Coronary artery (tissue), 2 donors: ENCODE measurements at regions not wholly inside any gene's neighbourhood (a gene's known extent, or its start where the extent isn't known, plus 50 kb on each side); places are given as distances from the start of the nearest gene placed in this dataset.

Experiments used
- DNase-seq: peaks from one replicate; pipeline ENCODE4 v3.0.0-alpha.2; 2017; ENCODE audit warnings: low spot score
- H3K27ac ChIP-seq, 2 donors: fragments of 200-600 bp; sonication (generic); one replicate each; pipeline ENCODE4 v1.5.1; 2016 to 2019
- H3K4me3 ChIP-seq: fragments of 200-600 bp; sonication (generic); 2 replicates; pipeline ENCODE4 v1.5.1; 2016; ENCODE audit warnings: mild to moderate bottlenecking, moderate library complexity
- CTCF ChIP-seq: fragments of 200-600 bp; sonication (generic); IDR thresholded peaks from one replicate; pipeline ENCODE4 v1.5.1; 2019; ENCODE audit warnings: antibody characterized with exemption

DNA sequence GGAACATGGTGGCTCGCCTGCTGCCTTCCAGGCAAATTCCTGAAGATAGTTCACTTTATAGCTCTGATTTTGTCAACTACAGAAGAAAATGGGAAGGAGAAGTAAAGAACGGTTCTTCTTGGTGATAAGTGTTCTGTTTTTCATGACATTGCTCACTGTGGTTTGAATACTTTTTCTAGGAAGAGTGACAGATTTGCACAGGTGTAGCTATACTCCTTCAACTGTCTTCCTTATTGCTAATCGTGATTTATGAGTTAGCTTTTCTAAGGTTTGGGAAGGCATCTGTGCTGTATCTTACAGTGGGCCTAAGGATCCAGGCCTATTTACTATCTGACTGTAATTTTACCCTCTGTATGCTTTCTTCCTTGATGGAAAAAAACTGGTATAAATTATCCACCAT lies 405.6 kb downstream of the NDFIP2 start:
- no peak for DNase-seq
- H3K4me3 ChIP-seq, result no peak overlapping the region
- no peak overlapping the region for H3K27ac ChIP-seq
- TF ChIP-seq CTCF, result no peak

GRCh38 chr13:79884890-79885289 lies 403.9 kb downstream of the NDFIP2 start:
- TF ChIP-seq CTCF, result no peak
- DNase-seq, result no peak
- Histone ChIP-seq H3K4me3 (no peak overlapping the region), H3K27ac (no peak overlapping the region)

- TF ChIP-seq CTCF, result no peak
- no peak for DNase-seq
- H3K27ac ChIP-seq, result no peak overlapping the region
- no peak overlapping the region for H3K4me3 ChIP-seq
Measured at GRCh38 chr13:79883216-79883615, 402.3 kb downstream of the NDFIP2 start.

DNA sequence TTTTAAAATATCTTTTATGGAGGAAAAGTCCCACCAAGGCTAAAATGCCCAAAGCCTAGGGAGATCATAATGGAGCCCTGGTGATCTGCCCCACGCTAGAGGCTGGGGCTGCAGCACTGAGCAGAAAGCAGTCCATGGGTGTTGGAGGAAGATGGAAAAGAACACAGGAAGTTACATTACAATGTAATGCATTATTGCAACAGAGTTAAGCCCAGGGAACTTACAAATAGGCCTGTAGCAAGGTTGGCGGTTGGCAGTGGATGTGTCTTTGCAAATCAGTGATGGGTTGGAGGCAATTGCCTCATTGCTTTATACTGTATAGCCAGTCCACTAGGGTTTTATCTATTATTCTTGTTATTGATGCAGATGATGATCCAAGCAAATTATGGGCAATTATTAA lies 399.9 kb downstream of the NDFIP2 start:
- DNase-seq, result no peak
- no peak for TF ChIP-seq CTCF
- Histone ChIP-seq H3K4me3 (no peak overlapping the region), H3K27ac (no peak overlapping the region)

GRCh38 chr13:79874396-79875360 lies 393.7 kb downstream of the NDFIP2 start:
- H3K27ac ChIP-seq, result no peak overlapping the region
- H3K4me3 ChIP-seq, result no peak overlapping the region
- no peak for DNase-seq
- no peak for TF ChIP-seq CTCF

DNA sequence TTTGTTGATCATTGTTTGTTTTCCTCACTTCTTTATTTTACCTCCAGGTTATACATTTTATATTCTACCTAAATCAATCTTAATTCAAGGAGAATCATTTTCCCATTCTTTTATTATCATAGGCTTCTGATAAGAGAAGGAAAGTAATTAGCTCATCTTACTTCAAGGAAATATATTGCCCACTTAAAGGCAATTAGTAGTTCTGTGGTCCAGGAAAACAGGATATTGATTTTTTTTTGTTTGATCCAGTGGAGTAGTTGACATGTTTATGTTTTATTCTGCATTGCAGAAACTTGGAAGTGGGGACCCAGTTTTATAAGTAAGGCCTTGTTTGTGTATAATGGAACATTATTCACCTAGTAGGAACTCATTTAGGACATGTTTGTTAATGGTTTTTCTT lies 390.6 kb downstream of the NDFIP2 start:
- DNase-seq, result no peak
- TF ChIP-seq CTCF, result no peak
- H3K27ac ChIP-seq, result no peak overlapping the region
- H3K4me3 ChIP-seq, result no peak overlapping the region

DNA sequence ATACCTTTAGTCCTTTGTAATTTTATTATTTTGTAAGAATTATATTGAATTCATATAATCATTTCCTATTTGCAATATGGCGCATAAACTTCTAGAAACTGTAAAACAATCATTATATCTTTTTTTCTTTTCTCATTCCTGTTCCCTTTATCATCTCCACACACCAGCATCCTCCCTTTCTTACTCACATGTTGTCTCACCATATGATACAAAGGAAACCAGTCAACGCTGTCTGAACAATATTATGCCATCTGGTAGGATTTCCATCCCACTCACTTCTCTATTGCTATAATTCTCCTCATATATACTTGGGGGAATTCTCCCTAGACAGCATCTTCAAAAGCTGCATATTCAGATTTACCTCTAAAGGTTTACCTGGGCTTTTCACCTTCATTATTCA lies 389.8 kb downstream of the NDFIP2 start:
- no peak for DNase-seq

More for the DNA sequence above, 389.8 kb downstream of the NDFIP2 start:
- Histone ChIP-seq H3K27ac (no peak overlapping the region), H3K4me3 (no peak overlapping the region)
- TF ChIP-seq CTCF, result no peak
